GM12872 (cell line): ENCODE measurements at regions not wholly inside any gene's neighbourhood (a gene's known extent, or its start where the extent isn't known, plus 50 kb on each side); places are given as distances from the start of the nearest gene placed in this dataset.

Experiments
- CTCF ChIP-seq: IDR thresholded peaks from 3 replicates; pipeline ENCODE4 v1.5.1; 2011; ENCODE audit warnings: low read depth, mild to moderate bottlenecking, low read length, moderate library complexity; ENCODE audit not compliant: insufficient read depth

GRCh38 chr12:114152066-114152465 is 185.9 kb upstream of the RBM19 start:
- TF ChIP-seq CTCF: no peak

GRCh38 chr12:114141921-114142564 is 175.9 kb upstream of the RBM19 start:
- no peak for TF ChIP-seq CTCF

GRCh38 chr12:114140576-114140975 is 174.5 kb upstream of the RBM19 start:
- no peak for TF ChIP-seq CTCF

- no peak for TF ChIP-seq CTCF
Measured at GRCh38 chr12:114136631-114137030, 170.5 kb upstream of the RBM19 start.

- TF ChIP-seq CTCF: no peak
Measured at GRCh38 chr12:114134922-114135321, 168.8 kb upstream of the RBM19 start.

GRCh38 chr12:114131824-114132223 is 165.7 kb upstream of the RBM19 start:
- 0 out of 3 replicates have a peak, but pooled peaks have one; percentile 10 for TF ChIP-seq CTCF

- TF ChIP-seq CTCF: no peak
Measured at GRCh38 chr12:114123108-114123507, 157.0 kb upstream of the RBM19 start.
